Cerebellar cortex (tissue), 1 donor: ENCODE measurements at regions not wholly inside any gene's neighbourhood (a gene's known extent, or its start where the extent isn't known, plus 50 kb on each side); places are given as distances from the start of the nearest gene placed in this dataset.

ENCODE experiments used
- DNase-seq: peaks from one replicate; pipeline ENCODE4 v3.0.0-alpha.2; 2015; ENCODE audit warnings: low spot score

DNA sequence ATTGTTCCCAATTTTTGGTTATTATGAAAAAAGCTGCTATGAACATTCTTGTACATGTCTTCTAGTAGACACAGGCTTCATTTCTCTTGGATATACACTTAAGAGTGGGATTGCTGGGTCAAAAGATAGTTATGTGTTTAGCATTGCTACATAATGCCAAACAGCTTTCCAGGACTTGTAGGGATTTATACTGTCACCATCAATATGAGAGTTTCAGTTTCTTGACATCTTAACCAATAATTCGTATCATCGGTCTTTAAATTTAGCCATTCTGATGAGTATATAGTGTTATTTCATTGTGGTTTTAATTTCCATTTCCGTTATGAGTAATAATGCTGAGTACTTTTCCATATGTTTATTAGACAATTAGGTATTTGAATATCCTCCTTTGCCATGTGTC is 190.3 kb upstream of the PFN2 start:
- DNase-seq: no peak

DNA sequence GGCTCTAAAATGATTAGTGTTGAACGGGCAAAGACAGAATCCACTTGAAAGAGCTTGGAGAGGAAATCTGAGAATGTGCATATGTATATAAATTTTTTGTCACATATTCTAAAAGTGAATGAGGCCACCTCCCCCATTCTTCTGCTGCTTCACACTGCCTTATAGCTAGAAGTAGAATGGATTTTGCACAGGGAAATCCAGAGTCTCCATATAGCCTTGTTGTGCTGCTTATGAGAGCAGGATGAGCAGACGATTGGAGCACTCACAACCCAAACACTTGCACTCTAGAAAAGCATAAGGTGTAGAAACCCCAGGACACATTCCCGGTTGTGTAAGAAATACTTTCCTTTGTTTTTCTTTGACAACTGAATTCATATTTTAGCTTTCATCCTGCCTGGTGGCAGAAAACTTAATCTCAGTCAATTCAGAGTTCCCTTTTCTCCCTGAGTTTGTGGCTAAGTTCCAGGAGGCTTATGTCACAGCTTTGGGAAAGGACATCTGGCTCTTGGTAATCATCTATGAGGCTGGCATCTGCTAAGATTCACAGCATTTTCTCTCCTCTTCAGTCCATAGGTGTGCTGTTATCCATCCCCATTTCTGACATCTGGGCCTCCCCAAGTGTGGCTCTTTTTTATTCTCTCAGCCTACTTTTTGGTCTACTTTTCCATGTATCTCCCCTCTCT is 188.4 kb upstream of the PFN2 start:
- no peak for DNase-seq

DNA sequence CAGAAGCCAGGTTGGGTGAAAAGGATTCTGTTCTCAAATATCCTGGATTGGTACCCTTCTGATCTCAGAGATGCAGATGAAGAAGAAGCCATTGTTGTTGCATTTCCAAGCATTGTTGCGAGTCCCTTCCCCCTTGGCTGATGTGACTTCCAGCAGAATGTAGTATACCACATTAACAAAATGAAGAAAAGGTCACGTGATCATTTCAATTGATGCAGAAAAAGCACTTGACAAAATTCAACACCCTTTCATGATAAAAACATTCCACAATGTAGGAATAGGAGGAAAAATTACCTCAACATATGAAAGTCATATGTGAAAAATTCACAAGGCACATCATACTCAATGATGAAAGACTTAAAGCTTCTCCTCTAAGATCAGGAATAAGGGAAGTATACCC is 181.9 kb upstream of the PFN2 start:
- DNase-seq: no peak

DNA sequence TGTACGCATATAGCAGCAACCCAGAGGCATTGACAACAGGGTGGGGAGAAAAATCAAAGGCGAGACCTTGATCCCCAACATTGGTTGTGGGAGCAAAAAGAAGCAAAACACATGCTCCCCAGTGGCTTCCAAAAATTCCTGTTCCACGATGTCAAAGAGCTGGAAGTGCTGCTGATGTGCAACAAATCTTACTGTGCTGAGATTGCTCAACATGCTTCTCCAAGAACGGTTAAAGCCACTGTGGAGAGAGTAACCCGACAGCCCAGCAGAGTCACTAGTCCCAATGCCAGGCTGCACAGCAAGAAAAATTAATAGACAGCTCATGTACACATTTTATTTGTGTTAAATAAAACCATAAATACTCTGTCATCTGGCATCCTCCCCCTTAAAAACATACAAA is 179.9 kb upstream of the PFN2 start:
- DNase-seq: no peak

DNA sequence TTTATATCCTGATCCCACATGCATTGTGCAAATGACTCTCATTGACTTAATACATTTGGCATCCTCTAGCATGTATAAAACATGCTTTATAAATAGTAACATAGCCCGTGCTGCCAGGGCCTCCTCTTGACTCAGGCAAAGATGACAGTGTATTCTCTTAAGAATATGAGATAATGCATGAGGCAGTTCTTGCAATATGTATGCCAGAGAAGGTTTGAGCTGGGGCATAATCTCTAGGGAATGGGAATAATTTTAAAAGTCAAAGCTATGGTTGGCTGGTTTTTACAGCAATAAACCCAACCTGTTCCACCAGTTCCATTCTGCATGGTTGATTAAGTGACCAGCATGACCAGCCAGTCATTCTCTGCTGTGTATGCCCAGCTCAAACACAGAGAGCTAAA is 179.0 kb upstream of the PFN2 start:
- DNase-seq: no peak

DNA sequence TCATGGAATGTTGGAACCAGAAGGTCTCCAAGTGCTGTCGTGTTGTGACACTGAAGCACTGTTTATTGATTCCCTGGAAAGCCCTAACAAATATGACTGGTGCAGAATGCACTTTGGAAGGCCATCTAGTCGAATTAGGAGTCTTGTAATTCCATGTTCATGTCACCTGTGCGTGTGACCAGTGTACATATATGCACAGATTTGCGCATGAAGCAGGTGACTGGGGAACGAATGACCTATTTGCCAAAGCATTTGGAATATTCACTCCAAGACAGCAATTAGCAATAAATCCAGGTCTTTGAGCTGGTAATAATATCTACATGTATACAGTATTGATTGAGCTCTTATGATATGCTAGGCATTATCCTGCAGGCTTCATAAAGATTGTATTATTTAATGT is 177.5 kb upstream of the PFN2 start:
- DNase-seq: no peak

DNA sequence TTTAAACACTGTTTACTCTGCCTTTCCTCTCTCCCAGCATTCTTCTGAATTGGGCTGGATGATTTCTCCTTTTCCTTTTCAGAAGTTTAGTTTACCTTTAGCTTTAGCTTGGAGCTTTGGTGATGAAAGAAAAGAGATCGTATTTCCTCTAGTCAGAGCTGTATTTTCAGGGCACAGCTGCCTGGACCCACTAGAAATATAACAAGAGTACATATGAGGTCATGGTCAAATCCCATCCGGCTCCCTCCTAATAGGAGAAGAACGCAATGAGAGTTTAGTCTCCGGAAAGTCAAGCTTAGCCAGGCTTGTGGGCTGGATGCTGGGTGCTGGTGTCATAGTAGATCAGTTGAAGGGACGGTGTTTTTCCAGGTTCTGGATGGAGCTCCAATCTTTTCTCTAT is 177.1 kb upstream of the PFN2 start:
- DNase-seq: no peak

DNA sequence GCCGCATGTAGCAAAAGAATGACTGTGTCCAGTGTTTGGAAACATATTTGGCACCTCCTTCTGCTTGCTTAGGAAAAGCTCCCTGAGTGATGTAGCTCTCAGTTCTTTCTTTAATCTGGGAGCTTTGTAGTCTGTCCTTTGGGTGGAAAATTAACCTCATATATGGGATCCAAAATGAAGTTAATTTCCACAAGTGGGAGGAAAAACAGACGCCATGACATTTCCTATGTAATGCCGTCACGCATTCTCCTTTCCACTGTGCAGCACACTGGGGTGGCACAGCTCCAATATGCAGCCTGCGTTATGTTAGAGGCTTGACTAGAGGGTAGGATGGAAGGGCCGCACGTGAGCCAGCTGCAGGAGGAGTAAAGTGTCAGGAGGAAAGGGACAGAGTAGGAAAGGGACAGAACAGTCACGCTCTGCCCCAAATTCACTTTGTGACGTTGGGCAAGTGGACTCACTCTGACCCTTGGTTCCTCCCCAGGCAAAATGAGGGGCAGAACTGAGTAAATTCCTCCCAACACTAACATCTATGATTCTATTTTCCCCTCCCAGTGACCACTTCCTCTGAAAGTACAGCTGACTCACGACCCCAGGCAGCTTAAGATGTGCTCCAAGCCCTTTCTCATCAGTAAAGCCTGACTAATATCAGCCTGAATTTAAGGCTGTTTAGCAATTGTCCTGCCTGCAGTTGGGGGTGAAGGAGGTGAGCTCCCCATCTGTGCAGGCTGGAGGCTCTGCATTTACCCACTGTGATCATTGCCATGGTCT is 176.5 kb upstream of the PFN2 start:
- no peak for DNase-seq

DNA sequence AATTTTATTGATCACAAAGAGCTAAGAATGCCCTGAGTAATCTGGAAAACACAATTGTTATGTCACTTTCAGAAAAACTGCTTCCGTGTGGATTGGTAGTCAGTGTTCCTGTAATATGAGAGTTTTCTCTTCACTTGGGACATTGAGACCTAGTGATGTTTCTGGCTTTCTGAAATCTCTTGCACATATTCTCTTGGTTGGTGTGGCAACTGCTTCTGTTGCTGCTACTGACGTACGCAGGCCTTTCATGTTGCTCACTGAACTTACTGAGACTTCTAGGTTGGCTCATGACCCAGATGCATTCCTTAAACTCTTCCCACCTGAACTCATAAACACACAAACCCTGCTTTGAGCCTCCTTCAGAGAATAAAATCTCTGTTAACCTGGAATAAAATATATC is 175.0 kb upstream of the PFN2 start:
- DNase-seq: no peak

DNA sequence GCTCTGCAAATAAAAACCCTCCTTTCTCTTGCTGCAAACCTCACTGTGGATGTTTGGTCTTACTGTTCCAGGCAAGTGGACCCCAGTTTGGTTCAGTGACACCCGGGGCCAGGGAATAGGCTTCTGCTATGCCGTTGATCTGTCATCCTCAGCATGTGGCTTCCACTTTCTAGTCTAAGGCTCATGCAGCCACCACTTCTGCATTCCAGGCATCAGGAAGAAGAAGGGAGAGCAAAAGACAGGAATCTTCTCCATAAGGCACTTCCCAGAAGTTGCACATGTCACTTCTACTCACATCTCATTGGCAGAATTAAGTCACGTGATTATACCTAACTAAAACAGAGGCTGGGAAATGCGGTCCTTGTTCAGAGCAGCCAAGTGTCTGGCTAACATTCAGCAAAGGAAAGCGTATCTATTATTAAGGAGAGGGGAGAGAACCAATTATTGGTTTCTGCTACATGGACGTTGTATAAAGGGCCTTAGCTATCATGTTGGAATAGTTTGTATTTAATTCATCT is 173.6 kb upstream of the PFN2 start:
- no peak for DNase-seq

DNA sequence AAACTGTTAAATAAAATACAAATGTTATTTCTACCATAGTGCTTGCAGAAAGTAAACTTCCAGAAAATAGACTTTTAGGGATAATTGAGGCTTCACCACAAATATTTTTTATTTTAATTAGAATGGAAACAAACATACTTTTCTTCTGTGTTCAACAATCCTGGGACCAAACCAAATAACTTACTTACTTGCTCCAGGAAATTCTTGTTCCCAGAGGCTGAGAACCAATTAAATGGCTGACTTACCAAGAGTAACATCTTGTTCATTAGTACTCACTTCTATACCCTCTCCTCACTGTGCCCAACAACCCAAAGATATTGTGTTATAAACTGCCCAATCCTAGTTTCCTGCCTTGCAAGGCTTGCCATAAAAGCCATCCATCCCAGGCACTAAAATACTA is 172.2 kb upstream of the PFN2 start:
- no peak for DNase-seq

DNA sequence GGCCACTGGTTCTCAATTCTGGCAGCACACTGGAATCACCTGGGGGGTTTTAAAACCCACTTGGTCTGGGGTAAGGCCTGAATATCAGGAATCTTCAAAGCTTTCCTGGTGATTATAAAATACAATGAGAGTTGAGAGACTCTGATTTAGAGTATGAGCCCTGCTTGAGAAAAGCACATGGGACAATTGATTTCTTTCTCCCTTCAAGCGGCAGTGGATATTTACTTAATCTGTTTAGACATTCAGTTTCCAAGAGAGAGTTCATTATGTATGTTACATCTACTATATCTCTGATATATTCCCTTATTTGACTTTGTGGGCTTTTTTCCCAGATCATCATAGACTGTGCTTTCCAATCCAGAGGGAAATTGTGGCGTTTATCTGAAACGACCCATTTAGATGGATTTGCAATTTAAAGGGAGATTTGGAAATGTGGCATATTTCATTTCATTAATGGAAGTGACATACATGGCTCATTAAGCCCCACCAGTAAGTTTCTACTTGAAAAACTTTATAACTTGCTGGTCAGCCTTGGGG is 171.2 kb upstream of the PFN2 start:
- DNase-seq: no peak

DNA sequence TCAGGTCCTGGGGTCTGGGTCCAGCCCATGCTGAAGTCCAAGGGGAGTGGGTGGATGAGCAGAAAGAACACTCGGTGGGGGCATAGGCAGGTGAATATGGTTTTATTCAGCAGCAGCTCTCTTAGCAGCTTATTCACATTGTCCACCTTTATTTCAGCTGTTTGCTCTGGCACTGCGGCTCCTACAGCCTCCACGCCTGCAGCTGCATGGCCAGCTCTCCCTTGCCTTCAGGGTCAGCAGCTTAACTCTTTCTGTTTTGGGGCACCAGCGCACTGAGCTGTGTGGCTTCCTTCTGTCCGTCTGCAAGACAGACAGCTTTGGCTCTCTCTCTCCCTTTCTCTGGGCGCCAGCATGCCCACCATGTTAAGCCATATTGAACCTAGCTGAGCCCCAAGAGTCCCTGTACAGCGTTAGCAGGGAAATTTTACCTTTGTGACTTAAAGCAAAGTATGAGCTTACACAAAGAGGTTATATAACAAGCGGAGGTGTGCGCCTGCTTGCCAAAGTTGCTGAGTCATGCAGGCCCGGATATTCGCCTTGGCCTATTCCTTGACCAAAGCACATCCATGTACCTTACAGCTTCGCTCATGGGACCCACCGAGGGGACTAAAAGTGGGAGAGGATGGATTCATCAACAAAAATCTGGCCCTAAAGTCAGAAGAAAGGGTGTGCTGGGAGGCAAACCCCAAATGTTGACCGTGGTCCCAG is 170.1 kb upstream of the PFN2 start:
- no peak for DNase-seq

DNA sequence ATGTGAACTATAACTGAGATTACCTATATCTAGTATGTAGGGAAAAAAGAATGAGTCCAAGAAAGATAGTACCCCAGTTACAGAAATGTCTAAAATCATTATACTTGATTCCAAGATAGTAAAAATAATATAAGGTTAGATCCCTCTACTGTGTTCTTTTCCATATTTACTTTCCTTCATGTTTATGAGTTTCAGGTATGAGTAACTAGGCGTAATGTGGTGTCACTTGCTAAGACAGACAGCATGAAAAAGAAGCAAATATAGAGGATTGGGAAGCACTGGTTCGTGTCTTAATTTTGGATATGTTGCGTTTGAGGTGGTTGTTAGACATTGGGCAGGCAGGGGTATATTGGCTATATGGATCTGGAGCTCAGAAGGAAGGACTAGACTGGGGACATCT is 168.1 kb upstream of the PFN2 start:
- no peak for DNase-seq

DNA sequence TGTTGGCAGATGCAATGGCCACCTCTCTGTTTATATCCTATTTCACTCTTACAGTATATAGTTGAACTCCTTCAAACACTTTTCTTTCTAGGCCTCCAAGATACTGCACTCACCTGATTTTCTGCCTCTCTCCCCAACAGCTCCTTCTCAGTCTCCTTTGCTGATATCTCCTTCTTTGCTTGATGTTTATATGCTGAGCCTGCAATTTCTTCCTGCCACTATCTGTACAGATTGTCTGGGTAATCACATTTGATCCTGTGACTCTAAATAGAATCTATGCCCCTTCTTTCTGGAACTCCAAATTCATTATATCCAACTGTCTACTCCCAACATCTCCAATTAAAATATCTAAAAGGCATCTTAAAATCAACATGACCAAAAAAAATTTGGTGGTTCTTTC is 165.5 kb upstream of the PFN2 start:
- no peak for DNase-seq

DNA sequence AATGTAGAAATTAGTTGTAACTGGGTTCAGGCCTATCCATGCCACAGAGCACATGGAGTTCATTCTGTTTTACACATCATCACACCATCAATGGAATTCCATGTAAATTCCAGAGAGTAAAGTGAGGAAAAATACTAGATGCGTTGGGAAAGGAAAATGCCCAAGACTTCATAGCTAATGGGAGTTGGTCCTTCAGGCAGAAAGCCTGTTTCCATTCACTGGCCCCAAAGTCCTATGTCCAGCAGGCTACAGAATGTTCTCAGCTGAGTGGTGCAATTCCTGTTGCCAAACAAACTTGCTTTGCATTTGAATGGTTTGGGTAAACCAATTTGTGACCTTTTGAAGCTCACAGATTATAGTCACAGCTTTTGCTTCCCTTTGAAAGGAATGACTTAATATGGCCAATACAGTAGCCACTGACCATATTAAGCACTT is 164.6 kb upstream of the PFN2 start:
- no peak for DNase-seq

DNA sequence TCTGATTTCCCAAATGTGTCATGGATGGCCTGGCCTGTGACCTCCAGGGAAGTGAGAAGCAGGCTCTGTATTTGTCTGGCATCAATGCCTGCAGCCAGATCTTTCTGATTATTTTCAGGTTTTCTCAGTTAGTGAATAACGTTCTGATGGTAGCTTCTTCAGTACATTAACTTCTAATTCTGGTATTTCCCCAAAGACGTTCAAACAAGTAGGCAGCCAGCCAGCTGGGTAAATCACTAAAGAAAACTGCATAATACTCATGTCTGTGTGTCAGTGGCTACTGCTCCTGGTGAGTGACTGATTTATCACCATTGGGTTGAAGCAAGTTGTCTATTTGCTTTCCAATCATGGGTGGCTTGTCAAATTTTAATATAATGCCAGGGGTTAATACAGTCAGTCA is 162.6 kb upstream of the PFN2 start:
- no peak for DNase-seq

DNA sequence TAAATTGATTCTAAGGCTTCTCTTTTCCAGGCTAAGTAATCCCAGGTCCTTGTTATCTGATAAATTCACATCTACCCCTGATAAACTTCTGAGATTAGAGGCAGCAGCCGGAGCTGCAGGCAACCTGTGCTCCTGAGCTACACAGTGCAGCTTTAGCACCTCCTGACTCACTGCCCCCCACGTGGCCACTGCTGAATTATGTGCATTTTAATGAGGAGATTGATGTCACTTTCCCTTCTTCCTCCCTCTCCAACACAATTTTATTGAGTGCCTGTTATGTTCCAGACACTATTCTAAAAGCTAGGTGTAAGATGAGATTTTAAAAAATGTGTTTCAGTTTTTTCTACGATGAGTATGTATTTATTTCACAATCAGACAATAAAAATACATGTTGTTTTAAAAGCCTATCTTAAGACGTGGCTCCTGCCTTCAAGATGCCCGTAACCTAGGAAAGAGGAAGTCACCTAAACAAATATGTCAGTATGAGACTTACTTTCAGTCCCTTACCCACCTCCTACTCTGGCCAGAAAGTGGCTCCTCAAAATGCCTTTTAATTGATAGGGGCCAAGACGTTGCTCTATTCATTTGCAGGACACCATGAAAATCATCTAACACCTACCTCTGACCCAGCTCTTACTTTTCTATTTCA is 161.5 kb upstream of the PFN2 start:
- DNase-seq: no peak

DNA sequence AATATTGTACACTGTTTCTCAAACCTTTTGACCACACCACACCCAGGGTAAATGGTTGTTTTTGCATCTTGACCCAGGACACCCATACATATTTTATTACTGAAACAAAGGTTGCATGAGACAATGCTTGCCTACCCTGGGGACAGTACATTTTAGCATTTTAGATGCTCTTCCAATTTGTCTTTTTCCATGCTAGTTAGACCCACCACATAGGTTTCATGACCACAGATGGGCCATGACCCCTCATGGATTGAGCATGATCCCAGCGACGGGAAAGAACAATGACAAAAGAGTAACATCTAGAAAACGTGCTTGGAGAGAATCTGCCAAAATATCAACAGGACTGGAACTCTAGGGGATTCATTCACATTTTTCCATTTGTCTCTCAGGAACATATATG is 161.0 kb upstream of the PFN2 start:
- no peak for DNase-seq

DNA sequence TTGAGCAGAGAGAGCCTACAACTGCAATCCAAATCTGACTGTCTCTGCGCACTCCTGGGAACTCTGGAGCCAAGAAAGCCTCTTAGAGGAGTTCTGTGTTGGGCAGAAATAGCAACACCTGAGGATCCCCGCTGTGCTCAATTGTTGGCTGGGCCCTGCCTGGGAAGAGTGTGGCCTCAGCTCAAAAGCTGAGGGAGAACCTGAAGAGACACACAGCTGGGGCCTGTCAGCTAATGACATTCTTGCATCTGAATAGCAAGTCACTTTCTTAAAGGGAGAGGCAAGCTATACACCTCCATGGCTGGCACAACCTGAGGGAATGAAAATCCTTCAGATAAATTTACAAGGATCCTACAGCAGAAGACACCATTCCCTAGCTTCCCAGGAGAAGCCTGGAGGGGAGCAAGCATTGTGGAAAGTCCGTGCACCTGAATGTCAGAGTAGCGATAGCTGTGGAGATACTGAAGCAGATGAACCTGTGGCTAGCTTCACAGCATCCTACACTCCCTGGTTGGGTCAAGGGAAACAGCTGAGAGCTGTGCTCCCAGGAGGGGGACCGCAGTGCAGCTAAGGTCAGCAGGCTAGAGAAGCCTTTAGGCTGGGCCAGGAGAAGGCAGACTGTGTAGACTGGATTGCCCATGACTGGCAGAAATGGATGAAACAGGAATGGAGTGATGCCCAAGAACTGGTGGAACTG is 159.9 kb upstream of the PFN2 start:
- no peak for DNase-seq

DNA sequence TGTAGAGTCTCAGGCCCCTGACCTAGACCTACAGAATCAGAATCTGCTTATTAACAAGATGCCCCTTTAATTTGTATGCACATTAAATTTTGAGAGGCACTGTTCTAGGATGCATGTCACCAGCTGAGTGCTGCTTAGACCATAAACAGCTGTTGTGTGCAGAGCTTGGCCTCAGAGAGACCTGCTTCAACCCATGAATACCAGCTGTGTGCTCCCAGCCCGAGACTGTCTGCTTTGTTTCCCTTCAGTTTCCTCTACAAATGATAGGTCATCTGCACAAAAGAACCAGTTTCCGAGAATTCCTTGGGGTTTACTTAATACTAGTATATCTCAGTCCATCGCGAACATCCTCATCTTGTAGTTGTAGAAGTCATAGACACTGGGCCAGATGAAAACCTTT is 158.5 kb upstream of the PFN2 start:
- no peak for DNase-seq

DNA sequence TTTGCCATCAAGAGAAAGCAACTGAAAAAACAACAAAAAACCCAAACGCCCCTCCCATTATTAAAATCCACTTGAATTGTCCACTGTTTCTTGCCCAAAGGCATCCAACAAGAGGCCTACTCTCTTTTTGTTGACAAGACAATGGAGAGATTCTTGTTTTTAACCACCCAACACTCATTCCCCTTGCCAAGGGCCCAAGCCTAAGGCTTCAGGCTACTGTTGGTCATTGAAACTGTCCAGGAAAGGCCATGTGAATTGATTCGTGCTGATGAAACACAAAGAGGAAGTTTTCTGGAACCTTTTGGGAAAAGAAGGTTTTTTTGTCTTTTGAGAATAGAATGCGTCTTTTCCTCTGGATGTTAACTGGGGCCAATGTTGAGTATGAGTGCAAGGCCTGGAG is 157.4 kb upstream of the PFN2 start:
- DNase-seq: no peak
